ENCODE measurements at regions not wholly inside any gene's neighbourhood (a gene's known extent, or its start where the extent isn't known, plus 50 kb on each side); places are given as distances from the start of the nearest gene placed in this dataset.

DNA sequence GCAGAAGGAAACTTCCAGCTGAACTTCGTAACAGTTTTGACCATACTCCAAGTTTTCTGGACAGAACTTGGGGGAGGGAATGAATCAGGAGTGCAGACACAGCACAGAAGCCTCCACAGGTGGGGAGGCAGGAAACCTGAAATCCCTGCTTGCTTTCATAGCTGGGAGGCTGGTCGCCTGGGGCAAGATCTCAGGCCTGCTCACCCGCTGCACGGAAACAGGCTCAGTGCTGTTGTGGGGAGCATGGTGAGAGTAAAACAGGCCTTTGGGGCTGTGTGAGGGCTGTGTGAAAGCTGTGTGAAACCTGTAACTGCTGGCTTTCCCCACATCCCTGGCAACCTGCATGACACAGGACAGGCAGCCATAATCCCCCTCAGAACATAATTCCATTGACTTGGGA, 85.2 kb upstream of the UFL1 start:
- Mint-ChIP-seq H3K27ac (no peak overlapping the region), H3K4me3 (no peak overlapping the region), H3K9me3 (peaks cover 11% of the 10 kb centered on the region), H3K36me3 (ENCODE audit: low read depth) (no peaks in the 10 kb centered on the region; the same call in 1 of the 3 replicates), H3K27me3 (ENCODE audit: insufficient read depth, low read depth, poor library complexity) (no peaks in the 10 kb centered on the region), H3K4me1 (no peaks in the 10 kb centered on the region)
- H3K27me3 ChIP-seq (ENCODE audit: insufficient read depth): no peaks in the 10 kb centered on the region
- no peaks in the 10 kb centered on the region for H3K79me2 ChIP-seq (replicated peaks; ENCODE audit: insufficient read depth)
- no peak for TF ChIP-seq EZH2 (IDR thresholded peaks at IDR 0.05; ENCODE audit: low read depth, unreplicated experiment)
- no peak for TF ChIP-seq JUNB (IDR thresholded peaks at IDR 0.05; ENCODE audit: unreplicated experiment)
- TF ChIP-seq ZNF114 (CRISPR knock-in tag; IDR thresholded peaks at IDR 0.05): no peak
- TF ChIP-seq ZNF331 (CRISPR knock-in tag; IDR thresholded peaks at IDR 0.05; ENCODE audit: low read depth): no peak
- TF ChIP-seq, protein P1, sequence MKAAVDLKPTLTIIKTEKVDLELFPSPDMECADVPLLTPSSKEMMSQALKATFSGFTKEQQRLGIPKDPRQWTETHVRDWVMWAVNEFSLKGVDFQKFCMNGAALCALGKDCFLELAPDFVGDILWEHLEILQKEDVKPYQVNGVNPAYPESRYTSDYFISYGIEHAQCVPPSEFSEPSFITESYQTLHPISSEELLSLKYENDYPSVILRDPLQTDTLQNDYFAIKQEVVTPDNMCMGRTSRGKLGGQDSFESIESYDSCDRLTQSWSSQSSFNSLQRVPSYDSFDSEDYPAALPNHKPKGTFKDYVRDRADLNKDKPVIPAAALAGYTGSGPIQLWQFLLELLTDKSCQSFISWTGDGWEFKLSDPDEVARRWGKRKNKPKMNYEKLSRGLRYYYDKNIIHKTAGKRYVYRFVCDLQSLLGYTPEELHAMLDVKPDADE (IDR thresholded peaks at IDR 0.05): no peak
- no peak for TF ChIP-seq CREB1 (CRISPR knock-in tag; IDR thresholded peaks at IDR 0.05; ENCODE audit: low read depth)
- no peak for TF ChIP-seq POLR2AphosphoS5 (IDR thresholded peaks at IDR 0.05; ENCODE audit: low read depth)
- TF ChIP-seq, protein P2, sequence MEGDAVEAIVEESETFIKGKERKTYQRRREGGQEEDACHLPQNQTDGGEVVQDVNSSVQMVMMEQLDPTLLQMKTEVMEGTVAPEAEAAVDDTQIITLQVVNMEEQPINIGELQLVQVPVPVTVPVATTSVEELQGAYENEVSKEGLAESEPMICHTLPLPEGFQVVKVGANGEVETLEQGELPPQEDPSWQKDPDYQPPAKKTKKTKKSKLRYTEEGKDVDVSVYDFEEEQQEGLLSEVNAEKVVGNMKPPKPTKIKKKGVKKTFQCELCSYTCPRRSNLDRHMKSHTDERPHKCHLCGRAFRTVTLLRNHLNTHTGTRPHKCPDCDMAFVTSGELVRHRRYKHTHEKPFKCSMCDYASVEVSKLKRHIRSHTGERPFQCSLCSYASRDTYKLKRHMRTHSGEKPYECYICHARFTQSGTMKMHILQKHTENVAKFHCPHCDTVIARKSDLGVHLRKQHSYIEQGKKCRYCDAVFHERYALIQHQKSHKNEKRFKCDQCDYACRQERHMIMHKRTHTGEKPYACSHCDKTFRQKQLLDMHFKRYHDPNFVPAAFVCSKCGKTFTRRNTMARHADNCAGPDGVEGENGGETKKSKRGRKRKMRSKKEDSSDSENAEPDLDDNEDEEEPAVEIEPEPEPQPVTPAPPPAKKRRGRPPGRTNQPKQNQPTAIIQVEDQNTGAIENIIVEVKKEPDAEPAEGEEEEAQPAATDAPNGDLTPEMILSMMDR (conservative IDR thresholded peaks at IDR 0.05; ENCODE audit: low read depth in 2 of 2): no peak
- no peak for TF ChIP-seq NANOG (IDR thresholded peaks at IDR 0.05; ENCODE audit: borderline replicate concordance)
- TF ChIP-seq, protein P3, sequence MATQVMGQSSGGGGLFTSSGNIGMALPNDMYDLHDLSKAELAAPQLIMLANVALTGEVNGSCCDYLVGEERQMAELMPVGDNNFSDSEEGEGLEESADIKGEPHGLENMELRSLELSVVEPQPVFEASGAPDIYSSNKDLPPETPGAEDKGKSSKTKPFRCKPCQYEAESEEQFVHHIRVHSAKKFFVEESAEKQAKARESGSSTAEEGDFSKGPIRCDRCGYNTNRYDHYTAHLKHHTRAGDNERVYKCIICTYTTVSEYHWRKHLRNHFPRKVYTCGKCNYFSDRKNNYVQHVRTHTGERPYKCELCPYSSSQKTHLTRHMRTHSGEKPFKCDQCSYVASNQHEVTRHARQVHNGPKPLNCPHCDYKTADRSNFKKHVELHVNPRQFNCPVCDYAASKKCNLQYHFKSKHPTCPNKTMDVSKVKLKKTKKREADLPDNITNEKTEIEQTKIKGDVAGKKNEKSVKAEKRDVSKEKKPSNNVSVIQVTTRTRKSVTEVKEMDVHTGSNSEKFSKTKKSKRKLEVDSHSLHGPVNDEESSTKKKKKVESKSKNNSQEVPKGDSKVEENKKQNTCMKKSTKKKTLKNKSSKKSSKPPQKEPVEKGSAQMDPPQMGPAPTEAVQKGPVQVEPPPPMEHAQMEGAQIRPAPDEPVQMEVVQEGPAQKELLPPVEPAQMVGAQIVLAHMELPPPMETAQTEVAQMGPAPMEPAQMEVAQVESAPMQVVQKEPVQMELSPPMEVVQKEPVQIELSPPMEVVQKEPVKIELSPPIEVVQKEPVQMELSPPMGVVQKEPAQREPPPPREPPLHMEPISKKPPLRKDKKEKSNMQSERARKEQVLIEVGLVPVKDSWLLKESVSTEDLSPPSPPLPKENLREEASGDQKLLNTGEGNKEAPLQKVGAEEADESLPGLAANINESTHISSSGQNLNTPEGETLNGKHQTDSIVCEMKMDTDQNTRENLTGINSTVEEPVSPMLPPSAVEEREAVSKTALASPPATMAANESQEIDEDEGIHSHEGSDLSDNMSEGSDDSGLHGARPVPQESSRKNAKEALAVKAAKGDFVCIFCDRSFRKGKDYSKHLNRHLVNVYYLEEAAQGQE (IDR thresholded peaks at IDR 0.05; ENCODE audit: unreplicated experiment): no peak
- TF ChIP-seq, protein P4, sequence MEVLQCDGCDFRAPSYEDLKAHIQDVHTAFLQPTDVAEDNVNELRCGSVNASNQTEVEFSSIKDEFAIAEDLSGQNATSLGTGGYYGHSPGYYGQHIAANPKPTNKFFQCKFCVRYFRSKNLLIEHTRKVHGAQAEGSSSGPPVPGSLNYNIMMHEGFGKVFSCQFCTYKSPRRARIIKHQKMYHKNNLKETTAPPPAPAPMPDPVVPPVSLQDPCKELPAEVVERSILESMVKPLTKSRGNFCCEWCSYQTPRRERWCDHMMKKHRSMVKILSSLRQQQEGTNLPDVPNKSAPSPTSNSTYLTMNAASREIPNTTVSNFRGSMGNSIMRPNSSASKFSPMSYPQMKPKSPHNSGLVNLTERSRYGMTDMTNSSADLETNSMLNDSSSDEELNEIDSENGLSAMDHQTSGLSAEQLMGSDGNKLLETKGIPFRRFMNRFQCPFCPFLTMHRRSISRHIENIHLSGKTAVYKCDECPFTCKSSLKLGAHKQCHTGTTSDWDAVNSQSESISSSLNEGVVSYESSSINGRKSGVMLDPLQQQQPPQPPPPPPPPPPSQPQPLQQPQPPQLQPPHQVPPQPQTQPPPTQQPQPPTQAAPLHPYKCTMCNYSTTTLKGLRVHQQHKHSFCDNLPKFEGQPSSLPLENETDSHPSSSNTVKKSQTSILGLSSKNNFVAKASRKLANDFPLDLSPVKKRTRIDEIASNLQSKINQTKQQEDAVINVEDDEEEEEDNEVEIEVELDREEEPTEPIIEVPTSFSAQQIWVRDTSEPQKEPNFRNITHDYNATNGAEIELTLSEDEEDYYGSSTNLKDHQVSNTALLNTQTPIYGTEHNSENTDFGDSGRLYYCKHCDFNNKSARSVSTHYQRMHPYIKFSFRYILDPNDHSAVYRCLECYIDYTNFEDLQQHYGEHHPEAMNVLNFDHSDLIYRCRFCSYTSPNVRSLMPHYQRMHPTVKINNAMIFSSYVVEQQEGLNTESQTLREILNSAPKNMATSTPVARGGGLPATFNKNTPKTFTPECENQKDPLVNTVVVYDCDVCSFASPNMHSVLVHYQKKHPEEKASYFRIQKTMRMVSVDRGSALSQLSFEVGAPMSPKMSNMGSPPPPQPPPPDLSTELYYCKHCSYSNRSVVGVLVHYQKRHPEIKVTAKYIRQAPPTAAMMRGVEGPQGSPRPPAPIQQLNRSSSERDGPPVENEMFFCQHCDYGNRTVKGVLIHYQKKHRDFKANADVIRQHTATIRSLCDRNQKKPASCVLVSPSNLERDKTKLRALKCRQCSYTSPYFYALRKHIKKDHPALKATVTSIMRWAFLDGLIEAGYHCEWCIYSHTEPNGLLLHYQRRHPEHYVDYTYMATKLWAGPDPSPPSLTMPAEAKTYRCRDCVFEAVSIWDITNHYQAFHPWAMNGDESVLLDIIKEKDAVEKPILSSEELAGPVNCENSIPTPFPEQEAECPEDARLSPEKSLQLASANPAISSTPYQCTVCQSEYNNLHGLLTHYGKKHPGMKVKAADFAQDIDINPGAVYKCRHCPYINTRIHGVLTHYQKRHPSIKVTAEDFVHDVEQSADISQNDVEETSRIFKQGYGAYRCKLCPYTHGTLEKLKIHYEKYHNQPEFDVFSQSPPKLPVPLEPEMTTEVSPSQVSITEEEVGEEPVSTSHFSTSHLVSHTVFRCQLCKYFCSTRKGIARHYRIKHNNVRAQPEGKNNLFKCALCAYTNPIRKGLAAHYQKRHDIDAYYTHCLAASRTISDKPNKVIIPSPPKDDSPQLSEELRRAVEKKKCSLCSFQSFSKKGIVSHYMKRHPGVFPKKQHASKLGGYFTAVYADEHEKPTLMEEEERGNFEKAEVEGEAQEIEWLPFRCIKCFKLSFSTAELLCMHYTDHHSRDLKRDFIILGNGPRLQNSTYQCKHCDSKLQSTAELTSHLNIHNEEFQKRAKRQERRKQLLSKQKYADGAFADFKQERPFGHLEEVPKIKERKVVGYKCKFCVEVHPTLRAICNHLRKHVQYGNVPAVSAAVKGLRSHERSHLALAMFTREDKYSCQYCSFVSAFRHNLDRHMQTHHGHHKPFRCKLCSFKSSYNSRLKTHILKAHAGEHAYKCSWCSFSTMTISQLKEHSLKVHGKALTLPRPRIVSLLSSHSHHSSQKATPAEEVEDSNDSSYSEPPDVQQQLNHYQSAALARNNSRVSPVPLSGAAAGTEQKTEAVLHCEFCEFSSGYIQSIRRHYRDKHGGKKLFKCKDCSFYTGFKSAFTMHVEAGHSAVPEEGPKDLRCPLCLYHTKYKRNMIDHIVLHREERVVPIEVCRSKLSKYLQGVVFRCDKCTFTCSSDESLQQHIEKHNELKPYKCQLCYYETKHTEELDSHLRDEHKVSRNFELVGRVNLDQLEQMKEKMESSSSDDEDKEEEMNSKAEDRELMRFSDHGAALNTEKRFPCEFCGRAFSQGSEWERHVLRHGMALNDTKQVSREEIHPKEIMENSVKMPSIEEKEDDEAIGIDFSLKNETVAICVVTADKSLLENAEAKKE (CRISPR knock-in tag; IDR thresholded peaks at IDR 0.05): no peak
- TF ChIP-seq STAT1 (IDR thresholded peaks at IDR 0.05; ENCODE audit: unreplicated experiment): no peak
- TF ChIP-seq EZH2phosphoT487 (IDR thresholded peaks at IDR 0.05; ENCODE audit: unreplicated experiment): no peak
- no peaks in the 10 kb centered on the region for H3F3A ChIP-seq (replicated peaks; ENCODE audit: low read depth)
- no peak for ATAC-seq
- no peak overlapping the region for H3K4me3 ChIP-seq
- H3K4me2 ChIP-seq: no peak overlapping the region
- peaks cover 4% of the 10 kb centered on the region; the same call in 1 of the 2 replicates for H3K9me2 ChIP-seq (ENCODE audit: insufficient read depth)
- no peak overlapping the region for H3K27ac ChIP-seq (ENCODE audit: low read depth)
- H4K20me1 ChIP-seq (replicated peaks; ENCODE audit: insufficient read depth): no peaks in the 10 kb centered on the region
- H3K4me1 ChIP-seq (ENCODE audit: insufficient read depth): no peaks in the 10 kb centered on the region
- no peak overlapping the region for H2AFZ ChIP-seq
- DNase-seq (ENCODE audit: low spot score): no peak
- H3K36me3 ChIP-seq (ENCODE audit: insufficient read depth): no peaks in the 10 kb centered on the region

Data from GM23338 (cell line).